RWPE1 (cell line): ENCODE measurements at regions not wholly inside any gene's neighbourhood (a gene's known extent, or its start where the extent isn't known, plus 50 kb on each side); places are given as distances from the start of the nearest gene placed in this dataset.

Source experiments
- CTCF ChIA-PET: fragments of 350-600 bp; sonication (Branson Sonifier 250); formaldehyde crosslinking; extraction: SDS; loops from one replicate; lab custom pipeline; 2021; lab: Yijun Ruan, JAX
- POLR2A ChIA-PET: fragments of 400-600 bp; formaldehyde crosslinking; extraction: SDS; loops from one replicate; lab custom pipeline; 2020; ENCODE audit warnings: antibody characterized with exemption; ENCODE audit not compliant: low non-redundant PET; lab: Yijun Ruan, JAX
- DNase-seq: peaks from one replicate; pipeline ENCODE4 v3.0.0; 2012; ENCODE audit warnings: low spot score
- H3K27ac ChIP-seq: fragments of 450-650 bp; 2 replicates; pipeline ENCODE4 v1.5.1; 2017
- CTCF ChIP-seq: fragments of 450-650 bp; conservative IDR thresholded peaks from 2 replicates; pipeline ENCODE4 v1.5.1; 2017; ENCODE audit warnings: low read depth, mild to moderate bottlenecking

GRCh38 chr20:6685626-6686025, 81.9 kb upstream of the BMP2 start:
- POLR2A ChIA-PET, result no interaction called here
- no peak for DNase-seq
- TF ChIP-seq CTCF, result no peak
- no peak overlapping the region for H3K27ac ChIP-seq
- CTCF ChIA-PET, result no interaction called here

GRCh38 chr20:6685181-6685582, 82.3 kb upstream of the BMP2 start:
- CTCF ChIA-PET, result interaction anchor here (0.6 kb wide), 1 partner anchor 8 kb away, joined by 3 read pairs; no protein-coding TSS in a partner anchor
- POLR2A ChIA-PET, result no interaction called here
- no peak for TF ChIP-seq CTCF
- no peak overlapping the region for H3K27ac ChIP-seq
- peak; percentile 61 for DNase-seq

- POLR2A ChIA-PET, result no interaction called here
- CTCF ChIA-PET, result no interaction called here
- no peak overlapping the region for H3K27ac ChIP-seq
- TF ChIP-seq CTCF, result no peak
- DNase-seq, result no peak
These were observed 84.2 kb upstream of the BMP2 start for GRCh38 chr20:6683021-6683977.

- ChIA-PET CTCF (interaction anchor here (1.1 kb wide), 1 partner anchor 12 kb away, joined by 3 read pairs; no protein-coding TSS in a partner anchor), POLR2A (no interaction called here)
These were observed 86.6 kb upstream of the BMP2 start for GRCh38 chr20:6680854-6681253.

GRCh38 chr20:6680441-6680840, 87.0 kb upstream of the BMP2 start:
- no peak for DNase-seq
- no peak overlapping the region for H3K27ac ChIP-seq
- POLR2A ChIA-PET, result no interaction called here
- TF ChIP-seq CTCF, result no peak
- CTCF ChIA-PET, result no interaction called here

More at GRCh38 chr20:6680854-6681253, 86.6 kb upstream of the BMP2 start:
- H3K27ac ChIP-seq, result no peak overlapping the region
- no peak for DNase-seq
- no peak for TF ChIP-seq CTCF

GRCh38 chr20:6679086-6679485, 88.4 kb upstream of the BMP2 start:
- ChIA-PET CTCF (no interaction called here), POLR2A (no interaction called here)
- DNase-seq, result no peak
- TF ChIP-seq CTCF, result no peak
- no peak overlapping the region for H3K27ac ChIP-seq
